ENCODE measurements at regions not wholly inside any gene's neighbourhood (a gene's known extent, or its start where the extent isn't known, plus 50 kb on each side); places are given as distances from the start of the nearest gene placed in this dataset.

- no TSS peak for BruUV-seq (replicated peaks)
- POLR2A ChIA-PET = no interaction called here
- WGBS (ENCODE audit: insufficient coverage, insufficient replicate concordance, low lambda C conversion rate, missing lambda C conversion rate) = 0% methylated on average over 1 of the region's 1 CpG
Observed at GRCh38 chr9:28207657-28208056, 634.4 kb upstream of the C9orf72 start.

GRCh38 chr9:28209130-28209529 is 635.8 kb upstream of the C9orf72 start:
- Histone ChIP-seq H3K9ac (ENCODE audit: control insufficient read depth, insufficient read depth, low read length) (no peak overlapping the region), H2AFZ (ENCODE audit: control insufficient read depth, low read depth, low read length) (no peak overlapping the region), H3K79me2 (ENCODE audit: control insufficient read depth, insufficient read depth, low read length) (no peaks in the 10 kb centered on the region), H4K20me1 (ENCODE audit: control insufficient read depth, insufficient read depth) (no peaks in the 10 kb centered on the region), H3K36me3 (ENCODE audit: control insufficient read depth in 2 of 2, insufficient read depth in 2 of 2, low read length in 1 of 2) (no peaks in the 10 kb centered on the region), H3K4me2 (ENCODE audit: control insufficient read depth, insufficient read depth) (no peak overlapping the region), H3K4me3 (no peak overlapping the region), H3K4me1 (ENCODE audit: control insufficient read depth, insufficient read depth, low read length) (no peaks in the 10 kb centered on the region), H3K9me3 (replicated peaks; ENCODE audit: control insufficient read depth, insufficient read depth, low read length) (no peaks in the 10 kb centered on the region), H3K27me3 (replicated peaks in 1 of 2; ENCODE audit: control insufficient read depth in 2 of 2, insufficient read depth in 2 of 2, low read length in 1 of 2) (no peaks in the 10 kb centered on the region), H3K27ac (ENCODE audit: control insufficient read depth, insufficient read depth) (no peak overlapping the region)
- ChIA-PET POLR2A (no interaction called here), SMC1A (ENCODE audit: uncharacterized antibody, unreplicated experiment) (interaction anchor here (1.5 kb wide), 1 partner anchor 37 kb away, joined by 3 read pairs; no protein-coding TSS in a partner anchor), CTCF (no interaction called here), RAD21 (ENCODE audit: unreplicated experiment) (no interaction called here)
- WGBS (ENCODE audit: insufficient coverage, insufficient replicate concordance, low lambda C conversion rate, missing lambda C conversion rate) = 33% methylated on average over 3 of the region's 3 CpGs
- no TSS peak for BruUV-seq (replicated peaks)
- ATAC-seq (no peak), FAIRE-seq (no peak), DNase-seq (ENCODE audit: low read depth, low spot score) (no peak)
- in situ Hi-C loops (cut with MboI) (no loop called here), intact Hi-C loops (cut with micrococcal nuclease; ENCODE audit: unreplicated experiment) (no loop called here)
- no peak for TF ChIP-seq ZBTB33 (IDR thresholded peaks at IDR 0.05)
- TF ChIP-seq KAT2A (conservative IDR thresholded peaks at IDR 0.05; ENCODE audit: control insufficient read depth, low read depth, low read length) = no peak
- TF ChIP-seq TCF3 (IDR thresholded peaks at IDR 0.05; ENCODE audit: borderline replicate concordance, insufficient read depth, low read depth, low read length) = no peak
- no peak for TF ChIP-seq SUPT20H (IDR thresholded peaks at IDR 0.05; ENCODE audit: borderline replicate concordance, control insufficient read depth, low read depth, low read length)
- no peak for TF ChIP-seq NRF1 (conservative IDR thresholded peaks at IDR 0.05; ENCODE audit: low read depth, low read length)
- no peak for TF ChIP-seq E2F8 (IDR thresholded peaks at IDR 0.05; ENCODE audit: low read depth, partially characterized antibody)
- no peak for TF ChIP-seq RELB (IDR thresholded peaks at IDR 0.05; ENCODE audit: low read depth)

More at GRCh38 chr9:28207657-28208056, 634.4 kb upstream of the C9orf72 start:
- ChIA-PET CTCF (no interaction called here), SMC1A (ENCODE audit: uncharacterized antibody, unreplicated experiment) (no interaction called here), RAD21 (ENCODE audit: unreplicated experiment) (no interaction called here)
- in situ Hi-C loops (cut with MboI) (no loop called here), intact Hi-C loops (cut with micrococcal nuclease; ENCODE audit: unreplicated experiment) (no loop called here)
- no peak for ATAC-seq
- Histone ChIP-seq H3K9ac (ENCODE audit: control insufficient read depth, insufficient read depth, low read length) (no peak overlapping the region), H3K79me2 (ENCODE audit: control insufficient read depth, insufficient read depth, low read length) (no peaks in the 10 kb centered on the region), H3K4me2 (ENCODE audit: control insufficient read depth, insufficient read depth) (no peak overlapping the region), H3K36me3 (ENCODE audit: control insufficient read depth in 2 of 2, insufficient read depth in 2 of 2, low read length in 1 of 2) (no peaks in the 10 kb centered on the region), H3K27ac (ENCODE audit: control insufficient read depth, insufficient read depth) (no peak overlapping the region), H3K4me3 (no peak overlapping the region), H3K27me3 (replicated peaks in 1 of 2; ENCODE audit: control insufficient read depth in 2 of 2, insufficient read depth in 2 of 2, low read length in 1 of 2) (no peaks in the 10 kb centered on the region), H2AFZ (ENCODE audit: control insufficient read depth, low read depth, low read length) (no peak overlapping the region), H3K9me3 (replicated peaks; ENCODE audit: control insufficient read depth, insufficient read depth, low read length) (no peaks in the 10 kb centered on the region), H3K4me1 (ENCODE audit: control insufficient read depth, insufficient read depth, low read length) (no peaks in the 10 kb centered on the region), H4K20me1 (ENCODE audit: control insufficient read depth, insufficient read depth) (no peaks in the 10 kb centered on the region)
- TF ChIP-seq ZNF384 (IDR thresholded peaks at IDR 0.05; ENCODE audit: borderline replicate concordance, low read depth, low read length) = 0 out of 2 replicates have a peak, but pooled peaks have one; percentile 19
- no peak for TF ChIP-seq ZNF274 (IDR thresholded peaks at IDR 0.05; ENCODE audit: insufficient read depth, insufficient read length)
- FAIRE-seq = no peak
- no peak for DNase-seq (ENCODE audit: low read depth, low spot score)
